Stimulated activated CD4-positive, alpha-beta T cell treated with anti-CD3 and anti-CD28 coated beads, Interleukin-2, amount 100 ng/mL, for 48 hours (primary cell): ENCODE measurements at regions not wholly inside any gene's neighbourhood (a gene's known extent, or its start where the extent isn't known, plus 50 kb on each side); places are given as distances from the start of the nearest gene placed in this dataset.
"Not testable (repeated sequence)": the region's sequence is repeated elsewhere in the genome, so short reads cannot be mapped to it uniquely, and the experiment has no call there.

ENCODE experiments used
- DNase-seq, 2 donors: peaks; one replicate each; pipeline ENCODE4 v3.0.0-alpha.2; 2020

- DNase-seq: no peak
Observed at GRCh38 chr4:24236532-24236931, 346.7 kb upstream of the PPARGC1A start.

- DNase-seq: no peak
Observed at GRCh38 chr4:24236120-24236519, 346.3 kb upstream of the PPARGC1A start.

- no peak for DNase-seq
Observed at GRCh38 chr4:24235618-24236017, 345.8 kb upstream of the PPARGC1A start.

- DNase-seq: no peak
Observed at GRCh38 chr4:24234288-24234848, 344.5 kb upstream of the PPARGC1A start.

- DNase-seq: no peak
Observed at GRCh38 chr4:24230955-24231354, 341.1 kb upstream of the PPARGC1A start.

- DNase-seq: no peak
Observed at GRCh38 chr4:24229978-24230377, 340.1 kb upstream of the PPARGC1A start.

- no peak for DNase-seq
Observed at GRCh38 chr4:24228692-24229091, 338.8 kb upstream of the PPARGC1A start.

- DNase-seq: no peak
Observed at GRCh38 chr4:24226667-24227066, 336.8 kb upstream of the PPARGC1A start.

- DNase-seq: no peak
Observed at GRCh38 chr4:24226023-24226422, 336.2 kb upstream of the PPARGC1A start.

GRCh38 chr4:24224446-24224845, 334.6 kb upstream of the PPARGC1A start:
- DNase-seq: no peak

- no peak for DNase-seq
Observed at GRCh38 chr4:24219209-24219608, 329.4 kb upstream of the PPARGC1A start.

GRCh38 chr4:24218566-24218965, 328.7 kb upstream of the PPARGC1A start:
- DNase-seq: no peak

GRCh38 chr4:24214796-24215195, 324.9 kb upstream of the PPARGC1A start:
- DNase-seq: no peak

GRCh38 chr4:24213961-24214360, 324.1 kb upstream of the PPARGC1A start:
- no peak for DNase-seq

- DNase-seq: no peak
Observed at GRCh38 chr4:24212642-24213041, 322.8 kb upstream of the PPARGC1A start.

- no peak for DNase-seq
Observed at GRCh38 chr4:24211856-24212255, 322.0 kb upstream of the PPARGC1A start.

- DNase-seq: no peak
Observed at GRCh38 chr4:24210332-24210902, 320.6 kb upstream of the PPARGC1A start.

GRCh38 chr4:24209906-24210305, 320.1 kb upstream of the PPARGC1A start:
- no peak for DNase-seq

- DNase-seq: no peak
Observed at GRCh38 chr4:24209131-24209530, 319.3 kb upstream of the PPARGC1A start.

GRCh38 chr4:24208691-24209090, 318.8 kb upstream of the PPARGC1A start:
- no peak for DNase-seq

GRCh38 chr4:24204708-24205107, 314.9 kb upstream of the PPARGC1A start:
- DNase-seq: not testable (repeated sequence)

GRCh38 chr4:24203926-24204325, 314.1 kb upstream of the PPARGC1A start:
- DNase-seq: no peak

GRCh38 chr4:24202579-24202978, 312.7 kb upstream of the PPARGC1A start:
- DNase-seq: no peak

GRCh38 chr4:24197955-24198354, 308.1 kb upstream of the PPARGC1A start:
- DNase-seq: no peak

- DNase-seq: no peak
Observed at GRCh38 chr4:24196785-24197184, 306.9 kb upstream of the PPARGC1A start.
